Stimulated activated CD4-positive, alpha-beta T cell treated with anti-CD3 and anti-CD28 coated beads, TNF-alpha, amount 100 ng/mL, for 48 hours (primary cell): ENCODE measurements at regions not wholly inside any gene's neighbourhood (a gene's known extent, or its start where the extent isn't known, plus 50 kb on each side); places are given as distances from the start of the nearest gene placed in this dataset.

Source experiments
- DNase-seq, 3 donors: peaks; one replicate each; pipeline ENCODE4 v3.0.0-alpha.2; 2020; ENCODE audit warnings: low read depth in 3 of 3

DNA sequence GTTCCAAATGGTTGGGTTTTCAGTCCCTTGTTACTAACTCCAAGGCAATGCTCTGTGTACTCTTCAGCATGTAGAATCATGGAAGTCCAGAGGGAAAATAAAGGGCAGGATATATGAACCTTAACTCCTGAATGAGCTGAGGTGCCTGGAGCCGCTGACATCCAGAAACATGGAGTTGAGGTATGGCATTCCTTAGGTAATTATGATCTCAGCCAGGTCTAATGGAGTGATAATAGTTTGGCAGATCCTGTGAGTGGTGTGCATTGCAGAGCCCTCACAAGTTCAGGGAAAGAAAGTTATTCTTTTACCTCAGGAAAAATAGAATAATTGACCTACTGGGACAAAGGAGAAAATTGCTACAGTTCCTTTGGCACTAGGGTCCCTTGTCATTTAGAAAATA lies 369.1 kb downstream of the ZNF608 start:
- no peak for DNase-seq

DNA sequence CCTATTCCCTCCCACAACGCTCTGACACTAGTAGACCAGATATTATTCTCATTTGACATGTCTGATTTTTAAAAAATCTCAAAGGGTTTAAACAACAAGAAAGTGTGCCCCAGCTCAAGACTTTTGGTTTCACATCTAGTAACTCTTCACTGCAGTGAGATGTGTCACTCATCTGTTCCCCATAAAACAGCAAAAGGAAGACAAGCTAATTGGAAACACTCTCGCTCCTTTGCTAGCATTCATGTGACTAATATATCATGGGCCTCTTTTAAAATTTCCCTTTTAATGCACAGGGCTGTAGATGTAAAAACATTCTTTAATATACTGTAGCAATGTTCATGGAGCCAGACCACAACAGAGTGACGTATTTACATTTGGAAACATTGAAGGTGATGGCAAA lies 372.6 kb downstream of the ZNF608 start:
- DNase-seq = no peak

DNA sequence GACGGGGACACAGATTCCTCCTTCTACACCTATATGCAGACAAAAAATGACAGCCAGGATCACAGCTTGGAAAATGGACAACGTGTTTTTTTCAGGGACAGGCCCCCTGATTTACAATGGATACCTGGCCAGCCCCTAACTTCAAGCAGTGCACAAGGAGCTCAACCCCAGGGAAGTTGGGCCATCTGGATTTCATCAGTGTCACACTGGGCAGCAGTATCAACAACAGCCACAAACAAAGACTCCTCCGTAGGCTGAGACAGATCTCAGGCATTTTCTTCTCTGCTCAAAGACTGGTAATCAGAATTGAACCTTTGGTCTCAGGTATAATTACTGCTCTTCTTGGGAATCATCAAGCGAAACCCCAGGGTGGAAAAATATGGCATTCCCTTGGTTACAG lies 374.0 kb downstream of the ZNF608 start:
- no peak for DNase-seq

DNA sequence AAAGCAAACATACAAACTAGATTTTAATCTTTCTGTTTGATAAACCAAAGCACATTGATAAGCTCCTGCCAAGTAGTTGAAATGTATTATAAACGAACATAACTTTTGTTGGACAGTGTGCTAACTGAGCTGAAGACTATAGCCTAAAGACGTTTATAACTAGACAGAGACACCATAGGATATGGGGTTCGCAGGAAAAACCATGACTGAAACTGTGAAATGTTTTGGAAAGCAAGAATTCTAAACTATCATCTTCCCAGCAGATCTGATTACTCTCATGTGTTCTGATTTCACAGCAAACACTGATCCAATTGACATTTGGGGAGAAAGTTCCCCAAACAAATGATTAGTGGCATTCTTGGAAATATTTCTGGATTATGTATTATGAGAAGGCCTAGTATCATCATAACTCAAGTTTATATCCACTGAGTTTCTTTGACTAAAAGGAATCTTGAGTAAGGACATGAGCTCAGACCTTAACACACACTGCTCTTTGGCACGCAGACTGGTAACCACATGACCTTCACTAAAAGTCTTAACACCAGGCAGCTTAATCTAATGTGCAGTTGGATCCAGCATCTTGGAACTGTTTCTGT lies 375.2 kb downstream of the ZNF608 start:
- no peak for DNase-seq

DNA sequence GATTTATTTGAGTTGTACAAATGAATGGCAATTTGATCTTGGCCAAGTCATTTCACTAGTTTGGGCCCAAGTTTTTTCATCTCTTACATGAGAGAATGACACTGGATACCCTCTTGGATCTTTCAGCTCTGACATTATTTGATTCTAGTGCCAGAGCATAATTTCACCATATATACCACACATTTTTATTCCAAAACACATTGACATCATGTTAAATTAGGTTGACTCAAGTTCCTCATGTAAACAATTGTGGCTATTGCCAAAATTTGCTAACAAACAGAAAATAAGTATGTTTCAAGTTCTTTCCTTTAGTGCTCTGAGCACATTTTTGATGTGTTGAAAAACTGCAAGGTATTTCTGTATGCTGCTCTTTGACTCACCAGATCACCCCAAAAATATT lies 375.8 kb downstream of the ZNF608 start:
- DNase-seq = no peak

DNA sequence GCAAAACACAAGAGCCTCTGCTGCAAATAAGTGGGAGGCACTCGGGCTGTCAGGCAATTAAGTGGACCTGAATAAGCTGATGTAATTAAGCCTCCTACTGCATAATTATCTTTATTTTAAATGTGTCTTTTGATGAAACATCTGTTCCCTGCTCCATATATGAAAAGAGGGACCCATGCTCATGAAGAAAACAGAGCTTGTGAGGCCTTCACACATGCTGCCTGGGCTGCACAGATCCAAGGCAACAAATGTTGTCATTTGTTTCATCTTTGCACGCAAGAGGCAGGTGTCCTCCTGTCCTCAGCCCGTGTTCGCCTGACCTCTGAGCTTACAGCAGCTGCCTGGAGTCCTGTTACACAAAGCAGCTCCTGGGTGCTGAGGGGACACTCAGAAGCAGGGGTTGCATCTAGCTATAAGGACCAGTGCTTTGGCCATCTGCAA lies 381.1 kb downstream of the ZNF608 start:
- no peak for DNase-seq

DNA sequence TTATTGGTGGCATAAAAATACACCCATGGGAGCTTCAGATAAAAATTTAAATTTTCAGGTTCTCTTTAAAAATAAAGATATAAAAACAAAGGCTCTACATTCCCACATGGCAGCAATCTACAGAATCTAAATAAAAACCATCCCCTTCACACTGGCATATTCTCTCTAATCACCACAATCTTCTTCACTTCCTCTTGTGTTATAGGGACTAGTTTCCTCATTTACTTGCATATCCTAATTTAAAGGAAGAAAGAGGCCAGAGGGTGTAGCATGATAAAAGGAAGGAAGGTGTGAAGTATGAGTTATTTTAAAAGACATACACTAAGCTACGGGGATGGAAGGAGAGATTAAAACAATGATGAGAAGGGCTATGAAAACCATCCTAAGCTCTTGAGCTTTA lies 390.5 kb downstream of the ZNF608 start:
- no peak for DNase-seq

DNA sequence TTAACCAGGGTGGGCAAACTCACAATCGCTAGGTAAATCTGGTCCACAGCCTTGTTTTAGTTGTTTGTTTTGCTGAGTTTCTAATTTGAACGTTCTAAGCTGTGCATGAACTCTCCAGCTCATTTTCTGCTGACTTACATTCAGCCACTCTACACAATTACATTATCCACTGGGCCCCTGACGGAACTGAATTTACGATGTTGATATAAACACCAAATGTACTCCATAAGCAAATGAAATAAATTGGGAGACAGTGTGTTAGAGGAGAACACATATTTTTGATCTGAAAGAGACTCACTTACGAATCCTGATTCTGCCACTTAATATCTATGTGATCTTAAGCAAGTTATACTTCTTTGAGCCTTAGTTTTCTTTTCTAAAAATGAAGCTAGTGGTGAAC lies 393.4 kb downstream of the ZNF608 start:
- DNase-seq = no peak

DNA sequence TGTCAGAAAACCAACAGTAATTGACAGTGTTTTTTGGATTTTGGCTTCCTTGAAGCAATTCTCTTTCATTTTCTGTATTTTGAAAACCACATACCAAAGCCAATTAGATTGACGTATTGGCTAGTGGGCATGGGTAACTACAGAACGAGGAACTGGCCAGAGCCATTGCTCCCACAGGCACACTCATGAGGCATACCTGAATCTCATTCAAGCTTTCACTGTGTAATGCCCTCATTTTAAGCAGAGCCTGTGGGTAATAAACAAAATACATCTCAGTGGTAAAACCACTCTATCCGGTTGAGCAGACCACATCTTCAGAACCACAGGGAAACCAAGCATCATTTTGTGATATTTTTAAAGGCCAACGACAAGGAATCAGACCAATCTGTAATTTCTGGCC lies 394.1 kb downstream of the ZNF608 start:
- DNase-seq = no peak

DNA sequence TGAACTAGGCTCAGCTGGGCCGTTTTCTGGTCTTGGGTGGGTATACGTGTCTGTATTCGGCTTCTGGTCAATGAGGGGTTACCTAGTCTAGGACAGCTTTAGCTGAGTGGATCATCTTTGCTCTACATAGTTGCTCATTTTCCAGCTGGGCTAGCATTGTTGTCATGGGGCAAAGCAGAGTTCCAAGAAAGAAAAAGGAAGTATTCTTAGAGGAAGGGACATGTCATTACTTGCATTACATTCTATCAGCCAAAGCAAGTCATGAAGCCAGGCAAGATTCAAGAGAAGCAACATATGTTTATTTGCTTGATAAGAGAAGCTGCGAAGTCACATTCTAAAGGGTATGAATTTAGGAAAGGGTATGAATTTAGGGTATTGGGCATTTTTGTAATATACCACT lies 396.5 kb downstream of the ZNF608 start:
- DNase-seq = no peak

DNA sequence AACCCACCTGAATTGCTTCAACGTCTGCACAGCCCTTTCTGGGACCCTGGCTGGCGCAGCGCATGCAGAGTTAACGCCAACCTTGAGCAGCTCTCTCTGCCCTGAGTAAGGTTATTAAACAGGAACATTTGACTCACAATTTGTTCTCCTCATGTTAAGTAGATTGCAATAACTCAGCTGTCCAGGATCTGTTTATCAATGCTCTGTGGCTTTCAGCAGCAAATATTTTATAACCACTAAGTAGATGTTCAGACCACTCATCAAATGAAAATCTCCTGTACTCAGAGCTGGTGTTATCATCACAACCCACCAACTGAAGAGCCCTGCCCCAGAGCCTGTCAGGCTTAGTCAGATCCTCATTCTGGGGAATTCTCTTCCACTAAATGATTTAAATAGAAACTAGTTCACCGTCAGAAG lies 403.0 kb downstream of the ZNF608 start:
- DNase-seq = no peak

DNA sequence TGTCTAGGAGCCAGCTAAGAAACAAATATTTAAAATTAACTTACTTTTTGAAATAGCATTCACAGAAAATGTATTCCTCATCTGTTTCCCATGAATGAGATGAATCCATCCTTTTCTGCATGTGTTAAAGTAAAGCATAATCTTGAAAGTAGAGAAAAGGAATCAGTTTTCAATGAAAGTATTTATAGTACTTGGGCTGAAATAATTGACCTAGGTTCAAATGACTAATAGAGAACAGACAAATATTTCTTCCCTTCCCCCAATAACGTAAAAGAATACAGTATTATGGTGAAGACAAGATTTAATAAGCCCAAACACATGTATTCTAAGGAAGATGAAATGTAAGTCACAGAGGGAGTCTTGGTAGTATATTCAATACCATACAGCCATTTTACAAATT lies 403.5 kb downstream of the ZNF608 start:
- no peak for DNase-seq

DNA sequence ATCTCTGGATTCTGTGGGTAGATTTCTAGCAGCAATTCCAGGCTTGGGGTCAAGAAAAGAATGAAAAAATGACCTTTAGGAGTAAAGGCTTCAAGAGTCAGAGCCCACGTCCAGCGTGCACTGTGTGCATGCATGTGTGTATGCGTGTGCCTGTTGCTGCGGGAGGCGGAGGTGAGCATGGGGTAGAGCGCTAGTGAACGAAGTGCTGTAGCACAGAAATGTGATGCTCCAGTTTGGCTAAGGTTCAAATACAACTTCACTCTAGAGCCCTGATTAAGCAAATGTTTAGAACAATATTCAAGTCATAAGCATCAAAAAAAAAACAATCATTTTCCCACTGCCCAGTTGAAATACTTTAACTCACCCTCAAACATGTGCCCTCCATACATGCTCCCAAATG lies 403.9 kb downstream of the ZNF608 start:
- no peak for DNase-seq

DNA sequence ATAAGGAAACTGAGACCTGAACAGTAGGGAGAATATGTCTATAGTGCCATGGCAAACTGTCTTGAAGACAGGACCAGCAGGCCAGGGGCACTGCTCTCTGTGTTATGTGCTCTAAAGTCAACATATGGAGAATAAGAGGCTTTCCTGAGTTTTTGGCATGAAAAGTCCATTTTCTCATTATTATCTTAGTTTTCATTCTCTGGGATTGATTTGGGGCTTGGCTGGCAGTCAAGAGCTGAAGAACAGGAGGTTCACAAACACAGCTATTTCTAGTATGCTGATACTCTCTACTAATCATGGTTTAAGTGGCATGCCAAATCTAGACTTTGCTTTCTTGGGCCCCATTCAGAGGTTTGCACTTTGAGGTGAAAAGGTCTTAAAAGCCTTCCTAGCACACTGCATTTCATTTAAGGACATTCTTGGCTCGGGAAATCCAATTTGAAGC lies 404.4 kb downstream of the ZNF608 start:
- DNase-seq = no peak

DNA sequence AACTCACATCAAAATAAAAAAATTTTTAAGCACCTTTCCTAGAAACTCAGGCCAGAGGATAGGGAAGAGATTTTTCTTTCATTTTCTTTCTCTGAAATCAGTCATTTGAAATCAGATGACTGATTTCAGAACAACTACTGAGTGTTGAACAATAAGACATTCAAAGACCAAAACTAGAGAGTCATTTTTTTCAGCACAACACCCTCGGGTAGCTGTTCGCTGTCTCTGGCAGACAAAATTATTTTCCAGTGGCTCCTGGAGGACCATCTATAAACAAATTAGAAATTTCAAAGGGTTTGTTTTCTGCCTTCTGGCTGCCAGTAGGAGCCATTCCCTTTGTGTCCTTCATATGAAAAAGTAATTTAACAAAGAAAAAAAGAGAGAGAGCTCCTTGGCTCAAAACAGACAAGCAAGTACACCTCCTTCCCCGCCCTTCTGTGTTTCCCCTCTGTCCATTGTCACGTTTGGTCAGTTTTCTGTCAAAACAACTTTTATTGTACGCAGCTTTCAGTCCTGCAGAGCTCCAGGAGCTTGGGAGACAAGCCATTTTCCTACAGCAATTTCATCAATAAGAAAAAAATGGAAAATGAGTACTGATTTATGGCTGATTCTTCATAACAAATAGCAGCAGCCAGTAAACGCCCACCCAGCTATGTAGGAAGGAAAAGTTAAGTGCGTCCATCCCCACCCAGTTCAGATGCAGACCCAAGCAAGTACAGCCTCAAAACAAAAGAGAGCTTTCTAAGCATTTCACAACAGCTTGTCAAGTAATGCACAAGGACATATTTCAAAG lies 405.2 kb downstream of the ZNF608 start:
- DNase-seq = no peak

DNA sequence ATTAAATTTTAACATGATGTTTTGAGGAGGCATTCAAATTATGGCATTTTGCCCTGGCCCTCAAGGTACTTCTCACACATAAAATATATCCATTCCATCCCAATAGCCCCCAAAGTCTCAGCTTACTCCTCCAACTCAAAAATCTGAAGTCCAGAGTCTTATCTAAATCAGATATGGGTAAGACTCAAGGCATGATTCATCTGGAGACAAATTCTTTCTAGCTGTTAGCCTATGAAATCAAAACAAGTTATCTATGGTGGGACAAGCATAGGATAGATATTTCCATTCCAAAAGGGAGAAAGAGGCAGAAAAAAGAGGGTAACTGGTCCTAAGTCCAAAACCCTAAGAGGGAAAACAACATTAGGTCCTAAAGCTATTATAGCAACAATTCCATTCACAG lies 408.4 kb downstream of the ZNF608 start:
- DNase-seq = no peak

DNA sequence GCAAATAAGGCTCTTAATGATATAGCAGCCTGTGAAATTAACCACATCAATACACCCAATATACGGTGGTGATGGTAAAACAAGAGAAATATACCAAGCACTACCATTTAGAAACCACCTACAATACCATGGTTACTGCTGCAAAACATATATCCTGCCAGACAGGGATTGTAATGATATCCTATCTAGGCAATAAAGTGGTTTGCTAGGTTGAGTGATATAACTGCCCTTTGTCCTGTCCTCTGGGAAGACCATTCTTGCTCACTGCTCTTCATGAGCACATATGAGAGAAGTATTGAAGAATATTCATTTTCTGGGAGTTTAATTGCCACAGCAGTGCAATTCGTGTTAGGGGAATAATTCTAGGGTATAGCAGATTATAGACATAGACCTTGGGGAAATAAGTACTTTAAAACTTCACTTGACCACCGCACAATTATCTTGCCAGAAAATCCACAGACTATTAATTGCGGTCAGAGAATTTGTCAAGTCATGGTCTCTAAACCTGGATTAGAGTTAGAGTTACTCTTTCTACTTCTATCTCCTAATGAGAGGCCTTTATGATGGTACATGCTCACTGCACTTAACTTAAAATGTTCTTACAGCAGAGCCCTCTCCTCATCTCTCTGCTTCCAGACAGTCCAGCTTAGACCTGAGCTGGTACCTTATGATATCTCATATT lies 413.0 kb downstream of the ZNF608 start:
- DNase-seq = no peak

DNA sequence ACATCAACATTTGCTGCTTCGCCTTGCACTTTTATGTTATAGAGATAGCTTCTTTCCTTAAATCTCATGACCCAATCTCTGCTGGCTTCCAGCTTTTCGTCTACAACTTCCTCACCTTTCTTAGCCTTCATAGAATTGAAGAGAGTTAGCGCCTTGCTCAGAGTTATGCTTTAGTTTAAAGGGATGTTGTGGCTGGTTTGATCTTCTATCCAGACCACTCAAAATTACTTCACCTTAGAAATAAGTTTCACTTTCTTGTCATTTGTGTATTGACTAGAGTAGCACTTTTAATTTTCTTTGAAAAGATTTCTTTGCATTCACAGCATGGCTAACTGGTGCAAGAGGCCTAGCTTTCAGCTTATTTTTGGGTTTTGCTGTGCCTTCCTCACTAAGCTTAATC lies 414.2 kb downstream of the ZNF608 start:
- no peak for DNase-seq

DNA sequence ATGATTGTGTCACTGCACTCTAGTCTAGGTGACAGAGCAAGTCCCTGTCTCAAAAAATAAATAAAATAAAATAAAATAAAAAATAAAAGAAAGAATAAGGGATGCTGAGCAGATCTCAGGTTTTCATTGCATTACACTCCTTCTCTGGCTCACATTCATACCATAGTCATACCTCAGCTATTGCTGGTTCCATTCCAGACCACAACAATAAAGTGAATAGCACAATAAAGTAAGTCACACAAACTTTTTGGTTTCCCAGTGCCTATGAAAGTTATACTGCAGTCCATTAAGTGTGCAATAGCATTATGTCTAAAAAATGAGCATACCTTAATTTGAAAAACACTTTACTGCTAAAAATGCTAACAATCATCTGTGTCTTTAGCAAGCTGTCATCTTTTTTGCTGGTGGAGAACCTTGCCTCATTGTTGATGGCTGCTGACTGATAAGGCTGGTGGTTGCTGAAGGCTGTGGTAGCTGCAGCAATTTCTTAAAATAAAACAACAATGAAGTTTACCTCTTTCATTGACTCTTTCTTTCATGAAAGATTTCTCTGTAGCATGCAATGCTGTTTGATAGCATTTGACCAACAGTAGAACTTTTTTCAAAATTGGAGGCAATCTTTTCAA lies 415.7 kb downstream of the ZNF608 start:
- DNase-seq = no peak

DNA sequence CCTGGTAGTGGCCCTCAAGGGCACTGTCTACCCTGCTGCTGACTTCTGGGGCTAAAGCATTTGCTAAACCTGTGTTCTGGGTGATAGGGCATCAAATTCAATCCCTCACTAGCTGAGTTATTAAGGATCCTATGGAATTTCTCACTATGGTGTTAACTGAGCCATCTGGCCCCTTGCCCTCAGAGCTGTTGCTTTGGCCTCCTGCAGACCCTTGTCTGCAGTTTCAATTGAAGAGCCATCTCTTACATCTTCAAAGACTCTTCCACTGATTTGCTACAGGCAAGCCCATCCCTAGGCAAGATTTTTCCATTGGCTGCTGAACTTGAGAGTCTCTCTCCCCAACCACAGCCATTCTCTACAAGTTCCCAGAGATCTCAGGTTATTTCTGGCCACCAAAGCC lies 418.2 kb downstream of the ZNF608 start:
- no peak for DNase-seq

DNA sequence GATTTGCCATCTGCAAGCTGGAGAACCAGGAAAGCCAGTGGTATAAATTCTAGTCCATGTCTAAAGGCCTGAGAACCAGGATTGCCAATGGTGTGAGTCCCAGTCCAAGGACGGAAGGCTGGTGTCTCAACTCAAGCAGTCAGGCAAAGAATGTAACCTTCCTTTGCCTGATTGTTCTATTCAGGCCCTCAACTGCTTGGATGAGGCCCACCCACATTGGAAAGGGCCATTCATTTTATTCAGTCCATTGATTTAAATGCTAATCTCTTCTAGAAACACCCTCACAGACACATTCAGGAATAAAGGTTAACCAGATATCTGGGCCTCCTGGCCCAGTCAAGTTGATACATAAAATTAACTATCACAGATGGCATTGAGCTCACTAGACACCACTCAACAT lies 427.8 kb downstream of the ZNF608 start:
- DNase-seq = no peak

DNA sequence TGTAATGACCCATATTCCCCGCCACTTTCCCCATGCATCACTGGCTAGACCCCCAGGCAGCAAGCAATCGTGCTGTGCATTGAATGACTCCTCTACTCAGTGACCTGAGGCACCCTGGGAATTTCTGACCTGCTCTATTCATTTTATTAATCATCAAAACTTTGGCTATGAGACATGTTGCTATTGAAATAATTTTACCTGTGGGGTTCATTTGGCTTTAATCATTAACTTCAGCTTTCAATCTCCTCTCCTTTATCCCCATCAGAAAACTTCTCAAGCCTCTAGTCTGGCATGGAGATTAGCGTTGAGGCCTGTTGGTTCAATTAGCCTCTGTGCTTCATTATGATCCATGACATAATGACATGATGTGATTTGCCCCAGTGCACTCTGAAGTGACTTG lies 429.0 kb downstream of the ZNF608 start:
- no peak for DNase-seq
